ENCODE measurements at regions not wholly inside any gene's neighbourhood (a gene's known extent, or its start where the extent isn't known, plus 50 kb on each side); places are given as distances from the start of the nearest gene placed in this dataset.

GRCh38 chr11:133711545-133711944, 133.8 kb downstream of the SPATA19 start:
- TF ChIP-seq CTCF (IDR thresholded peaks at IDR 0.05; ENCODE audit: extremely low read depth, low read depth, low read length), result no peak
- Histone ChIP-seq H3K79me2 (ENCODE audit: insufficient read depth, low read length) (no peaks in the 10 kb centered on the region), H3K9me3 (ENCODE audit: low read depth, low read length) (no peaks in the 10 kb centered on the region), H3K27ac (ENCODE audit: low read depth, low read length) (no peak overlapping the region), H3K27me3 (ENCODE audit: insufficient read depth, low read length) (no peaks in the 10 kb centered on the region), H2AFZ (ENCODE audit: low read length) (no peak overlapping the region), H3K36me3 (ENCODE audit: insufficient read depth, low read length) (no peaks in the 10 kb centered on the region), H3K4me1 (ENCODE audit: insufficient read depth, low read length) (no peaks in the 10 kb centered on the region), H4K20me1 (ENCODE audit: insufficient read depth, low read length) (no peaks in the 10 kb centered on the region), H3K4me2 (ENCODE audit: insufficient read depth, low read length) (no peak overlapping the region), H3K4me3 (ENCODE audit: insufficient read depth, low read length) (no peak overlapping the region)
- DNase-seq (ENCODE audit: insufficient read length, low spot score, missing footprints), result no peak

- TF ChIP-seq CTCF (IDR thresholded peaks at IDR 0.05; ENCODE audit: extremely low read depth, low read depth, low read length), result no peak
- no peaks in the 10 kb centered on the region for H3K4me1 ChIP-seq (ENCODE audit: insufficient read depth, low read length)
- H3K4me2 ChIP-seq (ENCODE audit: insufficient read depth, low read length), result no peak overlapping the region
- no peaks in the 10 kb centered on the region for H3K79me2 ChIP-seq (ENCODE audit: insufficient read depth, low read length)
- no peak overlapping the region for H3K27ac ChIP-seq (ENCODE audit: low read depth, low read length)
- H3K4me3 ChIP-seq (ENCODE audit: insufficient read depth, low read length), result no peak overlapping the region
- no peaks in the 10 kb centered on the region for H4K20me1 ChIP-seq (ENCODE audit: insufficient read depth, low read length)
- no peak overlapping the region for H2AFZ ChIP-seq (ENCODE audit: low read length)
- H3K27me3 ChIP-seq (ENCODE audit: insufficient read depth, low read length), result no peaks in the 10 kb centered on the region
- no peak for DNase-seq (ENCODE audit: insufficient read length, low spot score, missing footprints)
- no peaks in the 10 kb centered on the region for H3K36me3 ChIP-seq (ENCODE audit: insufficient read depth, low read length)
- no peaks in the 10 kb centered on the region for H3K9me3 ChIP-seq (ENCODE audit: low read depth, low read length)
These were observed 134.6 kb downstream of the SPATA19 start for GRCh38 chr11:133710681-133711240.

- Histone ChIP-seq H3K9me3 (ENCODE audit: low read depth, low read length) (no peaks in the 10 kb centered on the region), H3K27me3 (ENCODE audit: insufficient read depth, low read length) (no peaks in the 10 kb centered on the region), H3K36me3 (ENCODE audit: insufficient read depth, low read length) (no peaks in the 10 kb centered on the region), H3K4me3 (ENCODE audit: insufficient read depth, low read length) (no peak overlapping the region), H3K79me2 (ENCODE audit: insufficient read depth, low read length) (no peaks in the 10 kb centered on the region), H3K27ac (ENCODE audit: low read depth, low read length) (no peak overlapping the region), H3K4me2 (ENCODE audit: insufficient read depth, low read length) (no peak overlapping the region), H2AFZ (ENCODE audit: low read length) (no peak overlapping the region), H4K20me1 (ENCODE audit: insufficient read depth, low read length) (no peaks in the 10 kb centered on the region), H3K4me1 (ENCODE audit: insufficient read depth, low read length) (no peaks in the 10 kb centered on the region)
- TF ChIP-seq CTCF (IDR thresholded peaks at IDR 0.05; ENCODE audit: extremely low read depth, low read depth, low read length), result no peak
- DNase-seq (ENCODE audit: insufficient read length, low spot score, missing footprints), result no peak
These were observed 135.1 kb downstream of the SPATA19 start for GRCh38 chr11:133710241-133710640.

- no peaks in the 10 kb centered on the region for H3K9me3 ChIP-seq (ENCODE audit: low read depth, low read length)
- no peaks in the 10 kb centered on the region for H3K4me1 ChIP-seq (ENCODE audit: insufficient read depth, low read length)
- H2AFZ ChIP-seq (ENCODE audit: low read length), result no peak overlapping the region
- H3K4me3 ChIP-seq (ENCODE audit: insufficient read depth, low read length), result no peak overlapping the region
- no peak for TF ChIP-seq CTCF (IDR thresholded peaks at IDR 0.05; ENCODE audit: extremely low read depth, low read depth, low read length)
- H3K27me3 ChIP-seq (ENCODE audit: insufficient read depth, low read length), result no peaks in the 10 kb centered on the region
- H3K79me2 ChIP-seq (ENCODE audit: insufficient read depth, low read length), result no peaks in the 10 kb centered on the region
- no peak overlapping the region for H3K4me2 ChIP-seq (ENCODE audit: insufficient read depth, low read length)
- H3K36me3 ChIP-seq (ENCODE audit: insufficient read depth, low read length), result no peaks in the 10 kb centered on the region
- H3K27ac ChIP-seq (ENCODE audit: low read depth, low read length), result no peak overlapping the region
- no peaks in the 10 kb centered on the region for H4K20me1 ChIP-seq (ENCODE audit: insufficient read depth, low read length)
- DNase-seq (ENCODE audit: insufficient read length, low spot score, missing footprints), result no peak
These were observed 136.7 kb downstream of the SPATA19 start for GRCh38 chr11:133708547-133709051.
